DOHH2 (cell line): ENCODE measurements at regions not wholly inside any gene's neighbourhood (a gene's known extent, or its start where the extent isn't known, plus 50 kb on each side); places are given as distances from the start of the nearest gene placed in this dataset.

Experiments used
- EZH2phosphoT487 ChIP-seq: fragments of 200-600 bp; sonication (generic); IDR thresholded peaks from 2 replicates; pipeline ENCODE4 v1.6.1; 2017; ENCODE audit warnings: borderline replicate concordance, mild to moderate bottlenecking, antibody characterized with exemption, low read length, moderate library complexity, mixed read lengths
- TF ChIP-seq, protein P1 (sequence below): fragments of 200-600 bp; sonication (generic); IDR thresholded peaks from one replicate; pipeline ENCODE4 v1.5.1; 2014; ENCODE audit warnings: antibody characterized with exemption, mild to moderate bottlenecking, low read depth, low read length; ENCODE audit not compliant: poor library complexity, severe bottlenecking

DNA sequence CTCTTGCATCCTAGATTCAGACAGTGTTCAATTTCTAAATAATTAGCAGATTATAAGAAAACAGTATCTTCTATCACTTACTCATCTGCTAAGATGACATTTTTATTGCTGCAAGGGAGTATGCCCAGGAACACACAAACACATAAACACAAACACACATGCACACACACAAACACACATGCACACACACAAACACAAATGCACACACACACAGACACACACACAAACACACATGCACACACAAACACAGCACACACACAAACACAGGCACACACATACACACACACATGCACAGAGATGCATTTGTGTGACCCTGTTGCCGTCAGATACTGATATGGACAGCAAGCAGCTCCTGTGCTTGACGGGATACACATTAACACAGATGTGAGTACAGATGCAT is 612.9 kb downstream of the IRX1 start:
- TF ChIP-seq, protein P1, sequence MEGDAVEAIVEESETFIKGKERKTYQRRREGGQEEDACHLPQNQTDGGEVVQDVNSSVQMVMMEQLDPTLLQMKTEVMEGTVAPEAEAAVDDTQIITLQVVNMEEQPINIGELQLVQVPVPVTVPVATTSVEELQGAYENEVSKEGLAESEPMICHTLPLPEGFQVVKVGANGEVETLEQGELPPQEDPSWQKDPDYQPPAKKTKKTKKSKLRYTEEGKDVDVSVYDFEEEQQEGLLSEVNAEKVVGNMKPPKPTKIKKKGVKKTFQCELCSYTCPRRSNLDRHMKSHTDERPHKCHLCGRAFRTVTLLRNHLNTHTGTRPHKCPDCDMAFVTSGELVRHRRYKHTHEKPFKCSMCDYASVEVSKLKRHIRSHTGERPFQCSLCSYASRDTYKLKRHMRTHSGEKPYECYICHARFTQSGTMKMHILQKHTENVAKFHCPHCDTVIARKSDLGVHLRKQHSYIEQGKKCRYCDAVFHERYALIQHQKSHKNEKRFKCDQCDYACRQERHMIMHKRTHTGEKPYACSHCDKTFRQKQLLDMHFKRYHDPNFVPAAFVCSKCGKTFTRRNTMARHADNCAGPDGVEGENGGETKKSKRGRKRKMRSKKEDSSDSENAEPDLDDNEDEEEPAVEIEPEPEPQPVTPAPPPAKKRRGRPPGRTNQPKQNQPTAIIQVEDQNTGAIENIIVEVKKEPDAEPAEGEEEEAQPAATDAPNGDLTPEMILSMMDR, result no peak
- TF ChIP-seq EZH2phosphoT487, result no peak
